Right atrium auricular region (tissue), 2 donors: ENCODE measurements at regions not wholly inside any gene's neighbourhood (a gene's known extent, or its start where the extent isn't known, plus 50 kb on each side); places are given as distances from the start of the nearest gene placed in this dataset.

Source experiments
- DNase-seq: peaks from one replicate; pipeline ENCODE4 v3.0.0-alpha.2; 2019; ENCODE audit warnings: low spot score
- H3K27ac ChIP-seq, 2 donors: fragments of 200-600 bp; sonication (generic); 1 replicate in 1 of 2; 2 replicates in 1 of 2; pipeline ENCODE4 v1.5.1; 2016 to 2019
- H3K27me3 ChIP-seq, 2 donors: fragments of 200-600 bp; sonication (generic); one replicate each; pipeline versions ENCODE4 v1.5.1 to v1.6.0; 2017 to 2019
- H3K36me3 ChIP-seq: fragments of 200-600 bp; sonication (generic); one replicate; pipeline ENCODE4 v1.5.1; 2016
- H3K4me1 ChIP-seq, 2 donors: fragments of 200-600 bp; sonication (generic); one replicate each; pipeline versions ENCODE4 v1.5.1 to v1.6.0; 2017 to 2019
- H3K4me3 ChIP-seq, 2 donors: fragments of 200-600 bp; sonication (generic); 1 replicate in 1 of 2; 2 replicates in 1 of 2; pipeline ENCODE4 v1.5.1; 2017 to 2019; ENCODE audit warnings: mild to moderate bottlenecking in 1 of 2, moderate library complexity in 1 of 2
- H3K9me3 ChIP-seq, 2 donors: fragments of 200-600 bp; sonication (generic); one replicate each; pipeline ENCODE4 v1.5.1; 2019
- TF ChIP-seq, protein P1 (sequence below), 2 donors: fragments of 200-600 bp; sonication (generic); IDR thresholded peaks; one replicate each; pipeline ENCODE4 v1.5.1; 2019; ENCODE audit warnings: antibody characterized with exemption in 2 of 2

DNA sequence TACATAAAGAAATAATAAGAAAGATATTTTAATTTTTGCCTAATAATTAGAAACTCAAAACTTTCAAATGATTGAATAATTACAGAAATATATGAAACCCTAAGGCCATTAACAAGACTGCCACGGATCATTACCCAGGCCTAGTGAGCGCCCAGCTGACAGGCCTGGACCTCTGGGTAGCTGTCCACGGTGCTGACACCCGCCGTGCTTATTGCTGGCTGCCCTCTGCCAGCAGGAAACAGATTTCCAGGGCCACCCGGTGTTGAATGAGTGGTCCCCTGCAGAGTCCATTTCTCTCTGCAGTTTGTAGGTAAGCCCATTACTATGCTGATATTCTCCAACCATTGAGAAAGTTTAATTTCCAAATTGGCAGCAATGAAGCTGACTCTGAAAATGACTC, 254.4 kb upstream of the GJB5 start:
- Histone ChIP-seq H3K4me3 (no peak overlapping the region), H3K4me1 (no peaks in the 10 kb centered on the region), H3K27ac (no peak overlapping the region), H3K36me3 (no peaks in the 10 kb centered on the region), H3K9me3 (no peaks in the 10 kb centered on the region), H3K27me3 (no peaks in the 10 kb centered on the region)
- TF ChIP-seq, protein P1, sequence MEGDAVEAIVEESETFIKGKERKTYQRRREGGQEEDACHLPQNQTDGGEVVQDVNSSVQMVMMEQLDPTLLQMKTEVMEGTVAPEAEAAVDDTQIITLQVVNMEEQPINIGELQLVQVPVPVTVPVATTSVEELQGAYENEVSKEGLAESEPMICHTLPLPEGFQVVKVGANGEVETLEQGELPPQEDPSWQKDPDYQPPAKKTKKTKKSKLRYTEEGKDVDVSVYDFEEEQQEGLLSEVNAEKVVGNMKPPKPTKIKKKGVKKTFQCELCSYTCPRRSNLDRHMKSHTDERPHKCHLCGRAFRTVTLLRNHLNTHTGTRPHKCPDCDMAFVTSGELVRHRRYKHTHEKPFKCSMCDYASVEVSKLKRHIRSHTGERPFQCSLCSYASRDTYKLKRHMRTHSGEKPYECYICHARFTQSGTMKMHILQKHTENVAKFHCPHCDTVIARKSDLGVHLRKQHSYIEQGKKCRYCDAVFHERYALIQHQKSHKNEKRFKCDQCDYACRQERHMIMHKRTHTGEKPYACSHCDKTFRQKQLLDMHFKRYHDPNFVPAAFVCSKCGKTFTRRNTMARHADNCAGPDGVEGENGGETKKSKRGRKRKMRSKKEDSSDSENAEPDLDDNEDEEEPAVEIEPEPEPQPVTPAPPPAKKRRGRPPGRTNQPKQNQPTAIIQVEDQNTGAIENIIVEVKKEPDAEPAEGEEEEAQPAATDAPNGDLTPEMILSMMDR (IDR thresholded peaks at IDR 0.05): no peak
- no peak for DNase-seq

DNA sequence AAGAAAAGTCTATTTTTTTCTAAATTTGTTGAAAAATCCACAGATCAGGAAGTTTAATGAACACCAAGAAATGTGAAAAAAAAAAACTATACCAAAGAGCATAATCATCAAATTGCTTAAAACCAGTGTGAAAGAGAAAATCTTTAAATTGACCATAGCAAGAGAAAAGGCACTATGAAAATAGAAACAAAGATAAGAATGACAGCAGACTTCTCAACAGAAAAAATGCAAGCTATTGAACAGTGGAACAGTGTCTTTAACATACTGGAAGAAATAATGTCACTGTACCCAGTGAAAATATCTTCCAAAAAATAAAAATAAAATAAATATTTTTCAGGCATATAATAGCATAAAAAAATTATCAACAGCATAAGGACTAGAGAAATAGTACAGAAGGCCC, 243.0 kb upstream of the GJB5 start:
- H3K27ac ChIP-seq: no peak overlapping the region
- H3K27me3 ChIP-seq: no peaks in the 10 kb centered on the region
- H3K36me3 ChIP-seq: no peaks in the 10 kb centered on the region
- no peak overlapping the region for H3K4me3 ChIP-seq
- peaks cover 0 to 34% of the 10 kb centered on the region in 2 donors for H3K9me3 ChIP-seq
- no peak for DNase-seq
- no peaks in the 10 kb centered on the region for H3K4me1 ChIP-seq
- TF ChIP-seq, protein P1 (IDR thresholded peaks at IDR 0.05): no peak

DNA sequence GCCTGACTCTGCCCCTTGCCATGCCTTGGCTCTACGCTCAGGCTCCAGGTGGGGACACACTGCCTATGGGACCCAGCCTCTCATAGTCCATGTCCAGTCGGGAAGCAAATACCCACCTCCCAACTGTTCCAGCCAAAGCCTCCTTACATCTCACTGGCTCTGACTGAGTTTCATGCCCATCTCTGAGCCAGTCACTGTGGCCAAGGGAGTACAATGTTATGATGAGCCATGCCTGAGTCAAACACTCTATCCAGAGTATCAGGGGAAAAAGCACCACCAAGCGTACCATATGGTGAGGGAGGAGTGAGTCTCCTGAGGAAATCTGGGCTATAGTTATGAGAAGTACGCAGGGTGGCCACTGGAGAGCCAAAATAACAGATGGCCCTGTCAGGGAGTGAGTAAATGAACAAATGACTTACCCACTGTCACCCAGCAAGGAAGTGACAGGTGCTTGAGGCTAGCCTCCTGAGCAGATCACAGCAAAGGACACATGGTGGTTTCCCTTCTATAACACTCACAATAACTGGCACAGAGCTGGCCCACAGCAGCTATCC, 236.6 kb upstream of the GJB5 start:
- Histone ChIP-seq H3K4me3 (no peak overlapping the region), H3K9me3 (peaks cover 0 to 5% of the 10 kb centered on the region in 2 donors), H3K27me3 (no peaks in the 10 kb centered on the region), H3K36me3 (no peaks in the 10 kb centered on the region), H3K27ac (no peak overlapping the region), H3K4me1 (no peaks in the 10 kb centered on the region)
- DNase-seq: no peak
- TF ChIP-seq, protein P1 (IDR thresholded peaks at IDR 0.05): no peak

DNA sequence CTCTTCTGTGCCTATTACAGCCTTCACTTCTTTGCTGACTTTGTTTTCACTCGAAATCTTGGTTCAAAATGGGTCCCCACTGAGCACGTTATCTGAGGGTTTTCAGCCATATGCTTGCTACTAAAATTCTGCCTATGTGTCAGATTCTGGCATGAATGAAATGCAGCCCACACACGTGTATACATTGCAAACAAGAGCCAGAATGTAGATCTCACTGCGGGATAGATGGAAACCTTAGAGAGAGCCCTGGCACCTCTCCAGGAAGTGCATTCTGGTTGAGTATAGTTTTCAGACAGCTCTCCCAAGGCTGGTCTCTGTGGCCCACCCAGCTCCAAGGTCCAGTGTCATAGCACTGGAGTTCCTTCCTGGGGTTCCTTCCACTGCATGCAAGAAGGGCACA, 234.7 kb upstream of the GJB5 start:
- Histone ChIP-seq H3K4me3 (no peak overlapping the region), H3K9me3 (peaks cover 0 to 5% of the 10 kb centered on the region in 2 donors), H3K27ac (no peak overlapping the region), H3K4me1 (no peaks in the 10 kb centered on the region), H3K36me3 (no peaks in the 10 kb centered on the region), H3K27me3 (no peaks in the 10 kb centered on the region)
- DNase-seq: no peak
- TF ChIP-seq, protein P1 (IDR thresholded peaks at IDR 0.05): no peak

DNA sequence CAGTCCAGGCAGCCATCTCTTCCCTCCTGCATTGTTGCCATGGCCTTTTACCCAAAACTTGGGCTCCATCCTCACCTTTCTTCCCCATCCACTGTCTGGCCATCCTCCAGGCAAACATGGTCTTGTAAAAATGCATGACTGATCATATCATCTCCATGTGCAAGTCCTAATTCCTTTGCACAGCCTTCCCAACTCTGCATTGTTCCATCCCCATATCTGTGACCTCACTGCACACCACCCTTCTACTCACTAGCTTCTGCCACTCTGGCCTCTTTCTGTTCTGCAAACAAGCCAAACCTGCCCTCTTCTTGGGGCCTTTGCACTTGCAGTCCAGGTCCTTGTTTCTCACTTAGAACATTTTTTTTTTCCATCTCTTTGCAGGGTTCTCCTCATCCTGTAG, 230.1 kb upstream of the GJB5 start:
- Histone ChIP-seq H3K4me3 (no peak overlapping the region), H3K36me3 (no peaks in the 10 kb centered on the region), H3K9me3 (no peaks in the 10 kb centered on the region), H3K27ac (no peak overlapping the region), H3K4me1 (no peaks in the 10 kb centered on the region), H3K27me3 (no peaks in the 10 kb centered on the region)
- DNase-seq: no peak
- TF ChIP-seq, protein P1 (IDR thresholded peaks at IDR 0.05): no peak
